EH (cell line): ENCODE measurements at regions not wholly inside any gene's neighbourhood (a gene's known extent, or its start where the extent isn't known, plus 50 kb on each side); places are given as distances from the start of the nearest gene placed in this dataset.

Experiments used
- DNase-seq: peaks from one replicate; pipeline ENCODE4 v3.0.0-alpha.2; 2015; ENCODE audit warnings: low read depth

- DNase-seq, result no peak
These were observed 1480.8 kb downstream of the BRD1 start for GRCh38 chr22:48346911-48347310.

GRCh38 chr22:48346311-48346710 is 1481.4 kb downstream of the BRD1 start:
- no peak for DNase-seq

- no peak for DNase-seq
These were observed 1482.0 kb downstream of the BRD1 start for GRCh38 chr22:48345631-48346030.

- DNase-seq, result no peak
These were observed 1484.2 kb downstream of the BRD1 start for GRCh38 chr22:48343461-48343860.

- no peak for DNase-seq
These were observed 1484.9 kb downstream of the BRD1 start for GRCh38 chr22:48342732-48343131.

GRCh38 chr22:48342016-48342415 is 1485.7 kb downstream of the BRD1 start:
- no peak for DNase-seq

- DNase-seq, result no peak
These were observed 1486.7 kb downstream of the BRD1 start for GRCh38 chr22:48340727-48341709.

- no peak for DNase-seq
These were observed 1487.5 kb downstream of the BRD1 start for GRCh38 chr22:48340191-48340590.

GRCh38 chr22:48338793-48339705 is 1488.6 kb downstream of the BRD1 start:
- no peak for DNase-seq

- no peak for DNase-seq
These were observed 1489.5 kb downstream of the BRD1 start for GRCh38 chr22:48337957-48338792.

GRCh38 chr22:48336339-48337060 is 1491.2 kb downstream of the BRD1 start:
- DNase-seq, result no peak

GRCh38 chr22:48335442-48336139 is 1492.1 kb downstream of the BRD1 start:
- DNase-seq, result no peak

- DNase-seq, result no peak
These were observed 1492.7 kb downstream of the BRD1 start for GRCh38 chr22:48334971-48335370.

- DNase-seq, result no peak
These were observed 1493.6 kb downstream of the BRD1 start for GRCh38 chr22:48333816-48334735.

GRCh38 chr22:48333323-48333763 is 1494.3 kb downstream of the BRD1 start:
- DNase-seq, result no peak

GRCh38 chr22:48332438-48333322 is 1495.0 kb downstream of the BRD1 start:
- no peak for DNase-seq

- no peak for DNase-seq
These were observed 1495.9 kb downstream of the BRD1 start for GRCh38 chr22:48331691-48332220.

GRCh38 chr22:48331266-48331665 is 1496.4 kb downstream of the BRD1 start:
- DNase-seq, result no peak
